ENCODE measurements at regions not wholly inside any gene's neighbourhood (a gene's known extent, or its start where the extent isn't known, plus 50 kb on each side); places are given as distances from the start of the nearest gene placed in this dataset.

DNA sequence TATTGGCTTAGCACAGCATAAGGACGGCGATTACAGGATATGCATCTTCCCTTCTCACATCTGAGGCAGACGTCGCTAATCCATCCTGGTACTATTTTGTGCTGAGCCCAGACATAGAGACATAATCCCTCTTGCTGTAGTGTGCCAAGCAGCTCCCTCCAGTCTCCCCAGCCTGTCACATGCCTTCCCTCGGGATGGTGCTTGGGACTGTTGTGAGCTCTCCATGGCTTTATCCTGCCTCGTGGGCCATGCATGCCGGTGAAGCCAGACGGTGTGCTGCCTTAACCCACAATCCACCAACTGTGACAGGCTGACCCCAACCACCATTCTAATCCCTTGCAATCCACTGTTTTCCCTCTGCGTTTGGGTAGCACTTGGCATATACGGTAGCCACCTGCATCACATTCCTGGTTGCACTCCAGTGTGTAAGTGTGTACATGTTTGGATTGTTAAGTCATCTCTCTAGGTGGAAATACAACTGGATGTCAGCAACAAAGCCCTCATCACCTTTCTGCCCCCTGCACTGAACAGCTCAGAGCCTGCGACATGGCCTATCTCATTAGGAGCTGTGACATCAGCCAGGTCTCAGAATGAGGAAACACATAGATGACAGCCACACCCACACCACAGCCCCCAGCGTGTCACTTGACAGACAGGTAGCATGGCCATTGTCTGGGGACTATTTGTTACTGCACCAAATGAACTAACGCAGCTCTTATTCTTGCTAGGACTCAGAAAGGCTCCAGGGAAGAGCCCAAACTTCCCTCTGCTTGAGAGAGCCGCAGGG, 374.8 kb upstream of the CDH4 start:
- no peak for DNase-seq

DNA sequence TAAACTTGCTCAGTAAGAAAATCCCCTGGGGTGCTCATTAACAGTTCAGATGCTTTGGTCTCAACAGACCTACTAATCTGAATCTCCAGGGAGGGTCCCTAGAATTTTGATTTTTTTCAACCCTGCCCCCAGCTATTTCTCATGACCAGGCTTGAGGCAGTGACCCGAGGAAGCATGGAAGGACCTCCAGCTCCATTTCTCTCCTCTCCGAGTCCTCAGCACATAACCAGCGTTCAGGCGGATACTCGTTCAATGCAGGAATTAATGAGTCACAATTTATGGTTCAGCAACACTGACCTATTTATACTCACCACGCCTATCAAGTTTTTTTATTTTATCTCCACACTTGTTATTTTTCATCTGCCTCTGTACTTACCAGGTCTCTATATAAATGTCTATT, 369.2 kb upstream of the CDH4 start:
- no peak for DNase-seq

GRCh38 chr20:60883496-60883895, 368.6 kb upstream of the CDH4 start:
- no peak for DNase-seq

DNA sequence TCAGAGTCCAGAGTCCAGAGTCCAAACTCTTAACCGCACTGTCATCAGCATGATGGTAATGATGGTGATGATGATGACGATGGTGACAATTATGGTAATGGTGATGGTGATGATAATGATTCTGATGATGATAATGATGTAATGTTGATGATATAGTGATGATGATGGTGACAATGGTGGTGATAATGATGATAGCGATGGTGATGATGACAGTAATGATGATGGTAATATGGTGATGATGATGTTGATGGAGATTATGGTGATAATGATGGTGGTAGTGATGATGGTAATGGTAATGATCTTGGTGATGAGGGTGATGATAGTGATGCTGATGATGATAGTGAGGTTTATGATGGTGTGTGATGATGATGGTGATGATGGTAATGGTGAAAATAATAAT, 367.8 kb upstream of the CDH4 start:
- no peak for DNase-seq

DNA sequence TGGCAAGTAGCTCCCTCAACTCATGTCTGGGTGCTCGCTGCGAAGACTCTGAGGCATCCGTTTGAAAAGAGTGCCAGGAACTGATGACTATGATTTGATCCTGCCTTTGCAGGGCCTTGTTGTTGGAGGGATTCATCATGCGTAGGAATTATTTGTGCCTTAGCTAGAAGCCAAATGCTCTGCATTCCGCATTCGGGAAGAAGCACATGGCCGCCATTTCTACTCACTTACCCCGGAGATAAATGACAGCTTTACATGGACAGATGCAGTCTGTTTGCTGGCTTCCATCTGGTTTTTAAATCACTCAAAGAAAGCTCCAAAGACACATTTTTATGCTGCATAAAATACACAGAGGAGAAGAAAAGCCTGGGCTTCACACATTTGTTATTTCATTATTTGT, 363.3 kb upstream of the CDH4 start:
- DNase-seq, result no peak

- no peak for DNase-seq
Measured at GRCh38 chr20:60892095-60892813, 359.8 kb upstream of the CDH4 start.

DNA sequence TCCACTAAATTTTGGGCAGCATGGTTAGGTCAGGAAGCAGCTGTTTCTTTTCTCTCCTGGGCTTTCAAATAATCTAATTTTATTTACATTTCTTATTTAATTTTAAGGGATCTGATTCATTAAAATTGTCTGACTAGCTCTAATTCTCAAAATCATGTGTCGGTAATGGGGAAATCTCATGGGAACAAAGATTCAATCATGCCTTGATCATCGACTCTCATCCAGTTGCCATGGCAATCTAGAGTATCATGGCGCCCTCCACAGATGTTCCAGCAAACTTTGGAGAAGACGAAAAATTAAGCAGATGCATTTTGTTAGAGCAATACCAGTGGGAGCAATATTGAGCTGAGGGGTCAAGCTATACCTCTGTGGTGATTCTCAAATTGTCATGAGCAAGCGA, 358.0 kb upstream of the CDH4 start:
- DNase-seq, result no peak

- DNase-seq, result no peak
Measured at GRCh38 chr20:60895363-60896079, 356.5 kb upstream of the CDH4 start.

GRCh38 chr20:60897976-60898375, 354.1 kb upstream of the CDH4 start:
- no peak for DNase-seq

- no peak for DNase-seq
Measured at GRCh38 chr20:60899320-60899719, 352.7 kb upstream of the CDH4 start.

- DNase-seq, result no peak
Measured at GRCh38 chr20:60900618-60901017, 351.4 kb upstream of the CDH4 start.

DNA sequence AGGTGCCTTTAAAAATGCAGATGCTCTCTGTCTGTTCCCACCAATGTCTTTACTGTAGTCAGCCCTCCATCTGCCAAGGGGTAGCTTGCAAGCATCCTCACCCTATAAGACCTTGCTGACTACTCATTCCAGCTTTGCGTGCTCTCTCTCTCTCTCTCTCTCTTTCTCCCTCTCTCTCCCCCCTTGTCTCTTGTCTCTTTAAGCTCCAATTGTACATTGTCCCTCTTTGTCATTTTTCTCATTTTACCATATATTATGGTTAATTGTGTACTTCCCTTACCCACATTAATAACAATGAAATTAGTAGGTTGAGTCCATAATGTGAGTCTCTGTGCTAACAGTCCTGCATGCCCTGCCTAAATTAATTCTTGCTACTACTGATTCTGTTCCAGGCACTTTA, 350.2 kb upstream of the CDH4 start:
- no peak for DNase-seq

- no peak for DNase-seq
Measured at GRCh38 chr20:60903325-60903971, 348.6 kb upstream of the CDH4 start.

GRCh38 chr20:60904730-60905129, 347.3 kb upstream of the CDH4 start:
- DNase-seq, result no peak

GRCh38 chr20:60905919-60906318, 346.1 kb upstream of the CDH4 start:
- DNase-seq, result no peak

GRCh38 chr20:60906555-60906954, 345.5 kb upstream of the CDH4 start:
- no peak for DNase-seq

GRCh38 chr20:60913298-60913697, 338.8 kb upstream of the CDH4 start:
- no peak for DNase-seq

DNA sequence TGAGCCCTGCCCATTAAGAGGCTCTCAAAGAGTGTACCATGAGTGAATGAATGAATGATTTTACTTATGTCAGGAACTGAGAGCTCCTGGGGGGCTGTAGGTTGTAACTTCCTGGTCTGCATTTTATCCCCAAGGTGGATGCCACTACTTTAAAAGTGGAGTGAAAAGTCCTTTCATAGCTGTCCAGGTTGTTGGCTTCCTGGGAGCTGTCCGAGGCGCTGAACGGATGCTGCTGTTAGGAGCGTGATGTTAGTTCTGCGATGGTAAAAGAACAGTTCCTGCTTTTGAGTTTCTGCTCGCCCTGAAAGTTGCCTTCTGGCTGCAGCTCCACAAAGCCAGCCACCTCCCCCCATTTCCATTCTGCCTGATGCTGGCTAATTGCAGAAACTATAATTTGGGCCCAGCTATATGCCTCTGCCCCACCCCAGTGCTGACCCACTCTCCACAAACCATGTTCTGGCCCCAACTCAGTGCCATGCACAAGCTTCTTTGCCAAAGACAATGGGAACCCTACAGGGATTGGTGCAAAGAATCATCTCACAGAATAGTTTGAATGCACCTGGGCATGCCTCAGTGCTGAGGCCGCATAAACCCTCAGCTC, 330.9 kb upstream of the CDH4 start:
- peak in 1 of 2 experiments; percentile 11 for DNase-seq

- no peak for DNase-seq
Measured at GRCh38 chr20:60926831-60927230, 325.2 kb upstream of the CDH4 start.

DNA sequence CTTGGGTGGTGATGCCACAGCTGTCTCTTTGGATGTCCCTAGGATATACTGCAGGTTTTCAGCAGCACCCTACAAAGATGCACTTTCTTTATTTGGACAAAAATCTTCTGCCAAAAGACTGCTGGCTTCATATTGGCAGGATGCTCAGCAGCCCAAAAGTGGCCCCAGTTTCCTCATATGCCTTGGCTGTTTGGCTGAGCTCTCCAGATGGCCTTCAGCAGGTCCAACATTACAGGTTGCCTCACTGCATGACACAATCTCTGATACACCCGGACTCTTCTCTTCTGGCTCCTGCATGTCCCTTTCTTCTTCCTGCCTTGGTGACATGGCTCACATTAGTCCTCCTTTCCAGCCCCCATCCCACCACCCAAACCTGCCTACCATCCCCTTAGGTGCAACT, 323.7 kb upstream of the CDH4 start:
- DNase-seq, result no peak

- no peak for DNase-seq
Measured at GRCh38 chr20:60930023-60930790, 321.9 kb upstream of the CDH4 start.

DNA sequence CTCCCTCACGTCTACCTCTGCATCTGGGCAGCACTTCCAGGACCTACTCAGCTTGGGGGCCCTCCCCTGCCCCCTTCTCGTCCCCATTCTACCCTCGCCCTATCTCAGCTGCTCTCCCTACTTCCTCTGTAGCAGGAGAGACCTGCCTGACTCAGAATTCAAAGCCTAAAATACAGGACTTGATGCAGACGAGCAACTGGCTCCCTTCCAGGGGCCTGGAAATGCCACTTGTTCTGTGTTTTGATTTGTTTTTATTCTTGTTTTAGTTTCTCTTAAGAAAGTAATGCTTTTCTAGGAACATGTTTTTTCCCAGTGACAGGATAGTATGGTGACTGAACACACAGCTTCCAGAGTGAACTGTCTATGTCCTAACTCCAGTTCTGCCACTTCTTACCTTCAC, 320.4 kb upstream of the CDH4 start:
- DNase-seq, result no peak
